GM23248 (cell line): ENCODE measurements at regions not wholly inside any gene's neighbourhood (a gene's known extent, or its start where the extent isn't known, plus 50 kb on each side); places are given as distances from the start of the nearest gene placed in this dataset.

ENCODE experiments used
- EZH2 ChIP-seq: fragments of 200-600 bp; sonication (generic); IDR thresholded peaks from 2 replicates; pipeline ENCODE4 v1.6.1; 2018; ENCODE audit warnings: antibody characterized with exemption, mild to moderate bottlenecking; ENCODE audit not compliant: insufficient read depth, poor library complexity, severe bottlenecking
- EZH2phosphoT487 ChIP-seq: fragments of 200-600 bp; sonication (generic); IDR thresholded peaks from 2 replicates; pipeline ENCODE4 v1.6.1; 2018; ENCODE audit warnings: antibody characterized with exemption, moderate library complexity, mild to moderate bottlenecking, low read depth; ENCODE audit not compliant: insufficient read depth

GRCh38 chrX:144494074-144494473 is 610.2 kb downstream of the UBE2NL start:
- TF ChIP-seq EZH2 (no peak), EZH2phosphoT487 (no peak)
